Kidney capillary endothelial cell (primary cell): ENCODE measurements at regions not wholly inside any gene's neighbourhood (a gene's known extent, or its start where the extent isn't known, plus 50 kb on each side); places are given as distances from the start of the nearest gene placed in this dataset.
A peak's percentile ranks its signal among the peaks of the same experiment; 100 is the strongest.

Source experiments
- DNase-seq: peaks from one replicate; pipeline ENCODE4 v3.0.0-alpha.2; 2018; ENCODE audit warnings: low spot score

DNA sequence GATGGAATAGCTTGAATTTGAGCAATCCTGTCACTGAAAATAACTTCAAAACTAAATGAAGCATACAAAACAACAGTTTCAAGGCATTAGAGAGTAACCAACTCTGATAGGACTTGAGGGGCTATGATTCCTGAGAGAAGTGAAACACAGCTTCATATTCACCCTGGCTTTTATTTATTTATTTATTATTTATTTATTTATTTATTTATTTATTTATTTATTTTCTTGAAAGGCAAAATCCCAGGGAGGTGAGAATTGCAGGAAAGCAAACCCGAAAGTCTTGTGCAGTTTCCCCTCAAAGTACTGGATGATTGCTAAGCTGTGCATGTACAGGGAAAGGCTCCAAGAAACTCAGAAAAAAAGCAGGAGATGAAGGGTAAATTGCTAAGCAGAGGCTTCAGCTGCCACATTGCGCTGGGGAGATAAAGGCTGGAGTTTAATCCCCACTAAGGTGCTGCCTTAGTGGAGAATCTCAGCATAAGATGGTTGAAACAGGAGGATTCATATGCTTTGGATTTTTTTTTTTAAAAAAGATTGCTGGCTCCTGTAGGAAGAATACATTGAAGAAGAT, 72.9 kb upstream of the COL24A1 start:
- no peak for DNase-seq

- DNase-seq, result no peak
Observed at GRCh38 chr1:86228546-86228945, 72.0 kb upstream of the COL24A1 start.

DNA sequence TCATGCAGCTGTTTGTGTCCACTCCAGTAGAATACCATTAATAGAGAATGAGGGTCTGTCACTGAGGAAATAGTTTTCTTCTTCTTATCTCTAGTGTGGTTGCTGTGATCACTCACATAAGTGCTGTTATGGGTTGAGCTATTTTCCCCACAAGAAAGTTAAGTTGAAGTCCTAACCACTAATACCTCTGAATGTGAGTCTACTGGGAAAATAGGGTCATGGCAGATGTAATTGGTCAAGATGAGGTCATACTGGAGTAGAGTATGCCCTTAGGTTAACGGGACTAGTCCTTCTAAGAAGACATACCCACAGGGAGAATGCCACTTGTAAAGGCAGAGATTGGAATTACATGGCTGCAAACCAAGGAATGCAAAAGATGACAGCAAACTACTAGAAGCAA, 70.5 kb upstream of the COL24A1 start:
- no peak for DNase-seq

GRCh38 chr1:86226204-86226603, 69.6 kb upstream of the COL24A1 start:
- DNase-seq, result no peak

DNA sequence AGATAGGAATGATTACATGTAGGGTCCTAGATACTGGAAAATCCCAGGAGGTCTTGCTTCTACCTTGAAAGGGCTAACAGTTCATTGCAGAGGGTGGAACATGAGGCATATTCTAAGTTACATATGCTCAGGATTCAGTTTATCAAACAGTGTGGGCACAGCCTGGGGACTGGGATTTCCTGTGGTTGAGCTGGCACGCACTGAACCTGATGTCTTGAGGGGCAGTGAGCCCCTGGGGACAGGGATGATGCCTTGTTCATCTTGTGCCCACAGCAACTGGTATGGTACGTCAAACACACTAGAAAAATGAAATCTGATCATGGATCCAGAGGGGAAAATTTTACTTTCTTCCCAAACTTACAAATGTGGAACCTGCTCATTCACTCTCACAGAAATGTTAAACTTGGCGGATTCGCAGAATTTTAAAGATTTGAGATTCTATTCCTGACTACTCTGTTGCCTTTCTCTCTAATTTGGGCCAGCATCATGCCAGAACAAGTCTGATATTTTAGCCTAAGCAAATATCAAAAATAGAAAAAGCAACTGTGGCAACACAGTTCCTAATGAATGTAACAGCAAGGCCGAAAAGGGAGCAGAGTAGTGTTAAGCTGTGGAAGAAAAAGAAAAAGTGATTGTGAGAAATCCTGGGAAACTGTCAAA, 68.2 kb upstream of the COL24A1 start:
- no peak for DNase-seq

DNA sequence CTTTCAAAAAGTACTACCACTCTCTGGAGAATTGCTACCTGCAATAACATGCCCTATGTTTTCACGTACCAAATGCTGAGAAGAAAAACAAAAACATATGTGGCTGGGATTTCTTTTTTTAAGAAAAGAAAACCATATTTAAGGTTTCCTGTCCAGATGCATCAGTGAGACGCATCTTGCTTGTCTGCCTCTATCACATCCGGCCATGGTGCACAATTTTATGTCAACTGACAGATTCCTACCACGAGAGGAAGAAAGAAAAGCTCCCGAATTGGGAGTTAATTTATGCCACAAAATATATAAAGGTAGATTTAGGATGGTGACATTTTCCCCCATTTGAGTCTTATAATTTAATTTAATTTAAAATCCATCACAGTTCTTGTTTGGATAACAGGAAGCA, 62.3 kb upstream of the COL24A1 start:
- peak; percentile 6 for DNase-seq

- no peak for DNase-seq
Observed at GRCh38 chr1:86214605-86215004, 58.0 kb upstream of the COL24A1 start.

GRCh38 chr1:86209346-86209745, 52.8 kb upstream of the COL24A1 start:
- DNase-seq, result no peak

DNA sequence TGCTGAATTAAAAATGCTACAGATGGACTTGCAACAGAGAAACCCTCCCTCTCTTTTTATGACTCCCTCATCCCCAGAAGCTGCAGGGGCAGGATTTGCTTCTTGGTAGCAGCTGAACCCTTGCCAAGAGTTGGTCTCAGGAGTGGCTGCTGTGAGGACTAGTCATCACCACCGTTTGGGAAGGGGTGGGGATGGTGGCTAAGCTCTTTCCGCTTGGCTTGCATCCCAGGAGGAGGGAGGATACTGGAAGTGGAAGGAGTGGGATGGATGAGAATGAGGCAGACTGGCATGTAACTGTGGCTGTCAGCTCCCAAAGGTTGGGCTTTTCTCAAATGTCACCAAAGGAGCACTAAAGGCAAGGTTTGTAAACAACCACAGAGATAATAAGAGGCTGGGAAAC, 50.8 kb upstream of the COL24A1 start:
- DNase-seq, result peak; percentile 0
